IPS-20b (cell line): ENCODE measurements at regions not wholly inside any gene's neighbourhood (a gene's known extent, or its start where the extent isn't known, plus 50 kb on each side); places are given as distances from the start of the nearest gene placed in this dataset.

Source experiments
- H3K27ac ChIP-seq: one replicate; pipeline ENCODE4 v1.5.1; 2013; ENCODE audit warnings: low read length
- H3K27me3 ChIP-seq: 2 replicates; pipeline ENCODE4 v1.6.1; 2013; ENCODE audit warnings: mild to moderate bottlenecking, low read length, inconsistent platforms; ENCODE audit not compliant: insufficient read depth
- H3K36me3 ChIP-seq: 2 replicates; pipeline ENCODE4 v1.6.1; 2013; ENCODE audit warnings: low read depth, mild to moderate bottlenecking, inconsistent platforms, low read length, moderate library complexity; ENCODE audit not compliant: insufficient read depth
- H3K4me1 ChIP-seq: 2 replicates; pipeline ENCODE4 v1.6.1; 2013; ENCODE audit warnings: mild to moderate bottlenecking, control low read depth, inconsistent platforms, low read length, moderate library complexity; ENCODE audit not compliant: insufficient read depth
- H3K4me3 ChIP-seq: 2 replicates; pipeline ENCODE4 v1.5.1; 2013; ENCODE audit warnings: mild to moderate bottlenecking, low read length, inconsistent platforms
- H3K9ac ChIP-seq: 2 replicates; pipeline ENCODE4 v1.6.1; 2013; ENCODE audit warnings: low read depth, mild to moderate bottlenecking, inconsistent platforms, low read length, moderate library complexity
- H3K9me3 ChIP-seq: 2 replicates; pipeline ENCODE4 v1.6.1; 2013; ENCODE audit warnings: mild to moderate bottlenecking, low read depth, low read length, inconsistent platforms; ENCODE audit not compliant: insufficient read depth

DNA sequence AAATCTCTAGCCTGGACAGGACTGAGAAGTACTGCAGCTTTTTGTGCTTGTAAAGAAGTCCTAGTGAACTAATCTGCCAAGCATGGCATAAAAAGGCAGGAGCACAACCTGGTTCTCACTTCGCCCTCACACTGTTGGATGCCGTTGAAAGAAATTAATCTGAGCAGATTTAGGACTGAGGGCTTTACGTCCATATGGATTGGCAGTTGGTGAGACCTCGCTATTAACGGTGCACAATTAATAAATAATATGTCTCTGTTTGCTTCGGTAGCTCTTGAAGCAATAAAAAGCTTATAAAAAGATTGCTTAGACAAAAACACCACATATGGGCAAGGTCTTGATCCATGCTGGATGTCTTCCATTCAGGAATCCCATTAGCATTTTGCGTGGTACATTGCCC is 185.6 kb upstream of the EPHA7 start:
- H3K36me3 ChIP-seq = no peaks in the 10 kb centered on the region
- H3K4me1 ChIP-seq = no peaks in the 10 kb centered on the region
- H3K27ac ChIP-seq = no peak overlapping the region
- H3K9ac ChIP-seq = no peak overlapping the region
- H3K4me3 ChIP-seq = no peak overlapping the region
- H3K27me3 ChIP-seq = no peaks in the 10 kb centered on the region
- H3K9me3 ChIP-seq = no peaks in the 10 kb centered on the region

- Histone ChIP-seq H3K9me3 (no peaks in the 10 kb centered on the region), H3K36me3 (no peaks in the 10 kb centered on the region), H3K4me1 (no peaks in the 10 kb centered on the region), H3K27me3 (no peaks in the 10 kb centered on the region), H3K27ac (no peak overlapping the region), H3K9ac (no peak overlapping the region), H3K4me3 (no peak overlapping the region)
These were observed 173.1 kb upstream of the EPHA7 start for GRCh38 chr6:93592417-93592816.

DNA sequence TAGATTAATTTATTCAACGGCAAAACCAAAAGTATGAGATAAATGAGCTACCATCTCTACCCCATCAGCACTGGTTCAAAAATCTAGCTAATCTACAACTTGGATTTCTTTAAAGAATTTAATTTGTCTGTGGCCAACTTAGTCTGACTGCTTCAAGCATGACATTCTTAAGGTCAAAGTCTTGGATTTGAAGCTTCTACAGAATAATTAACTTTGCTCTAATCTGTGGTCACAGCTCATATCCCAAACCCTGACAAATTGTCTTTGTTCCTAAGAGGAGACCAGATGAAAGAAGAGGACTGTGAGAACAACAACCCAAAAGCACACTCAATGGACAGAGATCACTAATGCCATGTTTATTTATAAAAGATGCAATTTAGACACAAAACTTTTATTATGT is 166.9 kb upstream of the EPHA7 start:
- Histone ChIP-seq H3K4me1 (no peaks in the 10 kb centered on the region), H3K27me3 (no peaks in the 10 kb centered on the region), H3K4me3 (no peak overlapping the region), H3K9me3 (no peaks in the 10 kb centered on the region), H3K9ac (no peak overlapping the region), H3K36me3 (no peaks in the 10 kb centered on the region), H3K27ac (no peak overlapping the region)

GRCh38 chr6:93584300-93584699 is 164.9 kb upstream of the EPHA7 start:
- no peak overlapping the region for H3K4me3 ChIP-seq
- no peak overlapping the region for H3K9ac ChIP-seq

GRCh38 chr6:93581371-93581770 is 162.0 kb upstream of the EPHA7 start:
- Histone ChIP-seq H3K4me3 (no peak overlapping the region), H3K4me1 (no peaks in the 10 kb centered on the region), H3K36me3 (no peaks in the 10 kb centered on the region), H3K27ac (no peak overlapping the region), H3K9ac (no peak overlapping the region), H3K27me3 (no peaks in the 10 kb centered on the region), H3K9me3 (no peaks in the 10 kb centered on the region)

More at GRCh38 chr6:93584300-93584699, 164.9 kb upstream of the EPHA7 start:
- Histone ChIP-seq H3K27ac (no peak overlapping the region), H3K27me3 (no peaks in the 10 kb centered on the region), H3K9me3 (no peaks in the 10 kb centered on the region), H3K4me1 (no peaks in the 10 kb centered on the region), H3K36me3 (no peaks in the 10 kb centered on the region)

DNA sequence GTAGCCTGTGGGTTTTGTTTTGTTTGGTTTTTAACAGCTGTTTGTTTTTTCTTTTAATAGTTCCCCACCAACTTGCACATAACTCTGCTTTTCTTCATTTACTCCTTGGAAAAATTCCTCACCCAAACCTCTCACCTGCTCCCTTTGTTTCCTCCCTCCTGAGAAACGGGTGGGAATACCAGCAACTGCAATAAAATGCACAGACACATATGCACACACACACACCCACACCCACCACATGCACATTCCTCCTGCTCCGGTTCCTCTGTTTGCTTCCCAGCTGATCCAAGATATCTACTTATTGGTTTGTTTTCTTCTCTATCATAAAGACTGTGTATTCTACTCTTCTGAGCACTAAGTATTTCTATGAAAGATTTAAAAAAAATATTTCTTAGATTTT is 161.1 kb upstream of the EPHA7 start:
- no peak overlapping the region for H3K4me3 ChIP-seq
- no peaks in the 10 kb centered on the region for H3K4me1 ChIP-seq
- no peaks in the 10 kb centered on the region for H3K9me3 ChIP-seq
- no peak overlapping the region for H3K27ac ChIP-seq
- no peaks in the 10 kb centered on the region for H3K27me3 ChIP-seq
- H3K36me3 ChIP-seq = no peaks in the 10 kb centered on the region
- no peak overlapping the region for H3K9ac ChIP-seq

- Histone ChIP-seq H3K9ac (no peak overlapping the region), H3K9me3 (no peaks in the 10 kb centered on the region), H3K27ac (no peak overlapping the region), H3K36me3 (no peaks in the 10 kb centered on the region), H3K4me1 (no peaks in the 10 kb centered on the region), H3K4me3 (no peak overlapping the region), H3K27me3 (no peaks in the 10 kb centered on the region)
These were observed 156.3 kb upstream of the EPHA7 start for GRCh38 chr6:93575495-93576267.

DNA sequence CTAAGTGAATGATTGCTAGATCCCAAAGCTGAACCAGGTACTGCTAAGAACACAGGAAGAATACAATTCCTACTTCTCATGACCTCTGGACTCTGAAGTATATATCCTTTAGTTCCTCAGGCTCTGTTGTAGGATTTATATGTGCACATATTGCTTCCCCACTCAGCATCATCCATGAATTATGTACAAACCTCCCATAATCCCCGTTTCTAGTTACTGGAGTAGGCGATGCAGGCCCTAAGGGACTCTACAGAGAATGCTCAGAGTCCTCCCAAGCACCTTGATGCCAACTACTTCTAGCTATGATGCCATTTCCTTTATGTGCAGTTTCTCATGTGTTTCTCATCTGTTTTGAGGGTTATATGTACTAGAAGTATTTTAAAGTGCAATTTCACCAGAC is 154.9 kb upstream of the EPHA7 start:
- Histone ChIP-seq H3K4me3 (no peak overlapping the region), H3K36me3 (no peaks in the 10 kb centered on the region), H3K4me1 (no peaks in the 10 kb centered on the region), H3K9ac (no peak overlapping the region), H3K27me3 (no peaks in the 10 kb centered on the region), H3K9me3 (no peaks in the 10 kb centered on the region), H3K27ac (no peak overlapping the region)

- Histone ChIP-seq H3K36me3 (no peaks in the 10 kb centered on the region), H3K4me3 (no peak overlapping the region), H3K9me3 (no peaks in the 10 kb centered on the region), H3K9ac (no peak overlapping the region), H3K27me3 (no peaks in the 10 kb centered on the region), H3K27ac (no peak overlapping the region), H3K4me1 (no peaks in the 10 kb centered on the region)
These were observed 152.0 kb upstream of the EPHA7 start for GRCh38 chr6:93571346-93571745.

GRCh38 chr6:93568169-93568568 is 148.8 kb upstream of the EPHA7 start:
- Histone ChIP-seq H3K4me1 (no peaks in the 10 kb centered on the region), H3K9ac (no peak overlapping the region), H3K27ac (no peak overlapping the region), H3K36me3 (no peaks in the 10 kb centered on the region), H3K27me3 (no peaks in the 10 kb centered on the region), H3K4me3 (no peak overlapping the region), H3K9me3 (no peaks in the 10 kb centered on the region)

DNA sequence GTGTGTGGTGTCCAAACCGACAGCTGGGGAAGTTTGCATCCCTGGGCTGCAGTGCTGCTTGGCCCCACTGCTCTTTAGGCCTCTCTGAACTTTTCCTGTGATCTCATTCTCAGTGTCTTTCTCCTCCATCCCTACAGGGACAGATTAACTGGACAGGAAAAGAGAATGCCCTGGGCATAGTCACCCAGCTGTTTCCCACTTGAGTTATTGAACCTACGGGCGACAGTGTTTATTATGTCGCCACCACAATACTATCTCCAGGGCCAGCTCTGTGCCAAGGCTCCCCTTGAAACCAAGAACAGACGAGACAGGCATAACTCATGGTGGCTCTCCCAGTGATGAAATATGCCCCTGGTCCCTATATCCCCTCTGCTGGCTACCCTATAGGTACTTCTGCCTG is 147.8 kb upstream of the EPHA7 start:
- H3K27ac ChIP-seq = no peak overlapping the region
- H3K27me3 ChIP-seq = no peaks in the 10 kb centered on the region
- H3K9me3 ChIP-seq = no peaks in the 10 kb centered on the region
- H3K4me1 ChIP-seq = no peaks in the 10 kb centered on the region
- no peaks in the 10 kb centered on the region for H3K36me3 ChIP-seq
- H3K9ac ChIP-seq = no peak overlapping the region
- H3K4me3 ChIP-seq = no peak overlapping the region

DNA sequence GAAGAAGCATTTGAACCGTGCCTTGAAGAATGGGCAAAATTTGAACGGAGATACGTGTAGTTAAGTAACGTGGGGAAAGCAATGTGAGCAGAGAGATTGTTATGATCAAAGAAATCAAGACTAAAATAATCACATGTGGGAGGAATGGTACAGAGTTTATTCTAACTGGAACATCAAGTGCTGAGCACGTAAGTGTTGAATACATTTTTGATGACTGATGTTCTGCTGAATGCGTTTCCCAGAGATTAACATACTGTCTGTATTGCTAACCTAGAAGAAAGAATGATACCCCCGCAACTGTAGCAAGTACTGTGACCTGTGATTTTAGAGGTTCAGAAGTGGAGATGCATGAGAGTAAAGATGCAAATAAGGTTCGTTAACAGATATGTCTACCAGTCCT is 146.9 kb upstream of the EPHA7 start:
- H3K27ac ChIP-seq = no peak overlapping the region
- no peaks in the 10 kb centered on the region for H3K36me3 ChIP-seq
- H3K9me3 ChIP-seq = no peaks in the 10 kb centered on the region
- H3K27me3 ChIP-seq = no peaks in the 10 kb centered on the region
- no peak overlapping the region for H3K4me3 ChIP-seq
- H3K4me1 ChIP-seq = no peaks in the 10 kb centered on the region
- H3K9ac ChIP-seq = no peak overlapping the region
